ENCODE measurements at regions not wholly inside any gene's neighbourhood (a gene's known extent, or its start where the extent isn't known, plus 50 kb on each side); places are given as distances from the start of the nearest gene placed in this dataset.

GRCh38 chr2:225889452-225889851 lies 489.9 kb downstream of the NYAP2 start (continued):
- peak; percentile 89; the same call in 1 of the 2 replicates for TF ChIP-seq TEF (CRISPR knock-in tag; IDR thresholded peaks at IDR 0.05)
- TF ChIP-seq SP2 (CRISPR knock-in tag; IDR thresholded peaks at IDR 0.05), result no peak
- no peak for TF ChIP-seq TCF12 (IDR thresholded peaks at IDR 0.05)
- TF ChIP-seq TCF12 (CRISPR knock-in tag; IDR thresholded peaks at IDR 0.05), result no peak
- no peak for TF ChIP-seq ZNF674 (CRISPR knock-in tag; IDR thresholded peaks at IDR 0.05; ENCODE audit: low read depth)
- TF ChIP-seq UBTF (CRISPR knock-in tag; IDR thresholded peaks at IDR 0.05), result no peak
- TF ChIP-seq ATF1 (CRISPR knock-in tag; IDR thresholded peaks at IDR 0.05), result no peak
- TF ChIP-seq LCORL (IDR thresholded peaks at IDR 0.05), result 0 out of 2 replicates have a peak, but pooled peaks have one; percentile 16
- TF ChIP-seq LCORL (CRISPR knock-in tag; IDR thresholded peaks at IDR 0.05), result no peak
- peak; percentile 65 for TF ChIP-seq ATF3 (CRISPR knock-in tag; IDR thresholded peaks at IDR 0.05)
- 0 out of 2 replicates have a peak, but pooled peaks have one; percentile 26 for TF ChIP-seq ATF2 (CRISPR knock-in tag; IDR thresholded peaks at IDR 0.05)
- TF ChIP-seq ZNF317 (CRISPR knock-in tag; IDR thresholded peaks at IDR 0.05), result no peak
- TF ChIP-seq HOMEZ (CRISPR knock-in tag; IDR thresholded peaks at IDR 0.05; ENCODE audit: low read depth), result peak; percentile 78; the same call in 1 of the 2 replicates
- TF ChIP-seq ZFP62 (CRISPR knock-in tag; IDR thresholded peaks at IDR 0.05), result no peak
- TF ChIP-seq ZNF205 (CRISPR knock-in tag; IDR thresholded peaks at IDR 0.05), result no peak
- TF ChIP-seq ZNF713 (CRISPR knock-in tag; IDR thresholded peaks at IDR 0.05), result no peak
- peak; percentile 74; the same call in 1 of the 2 replicates for TF ChIP-seq ARID3A (IDR thresholded peaks at IDR 0.05; ENCODE audit: low read depth, low read length)
- no peak for TF ChIP-seq ZNF530 (CRISPR knock-in tag; IDR thresholded peaks at IDR 0.05; ENCODE audit: low read depth)
- peak; percentile 21 for TF ChIP-seq TEAD3 (CRISPR knock-in tag; optimal IDR thresholded peaks at IDR 0.05; ENCODE audit: borderline replicate concordance)
- peak; percentile 81 for TF ChIP-seq CTCF (CRISPR knock-in tag; IDR thresholded peaks at IDR 0.05)
- TF ChIP-seq EHMT2 (IDR thresholded peaks at IDR 0.05; ENCODE audit: borderline replicate concordance, low read depth, low read length), result 0 out of 2 replicates have a peak, but pooled peaks have one; percentile 51
- TF ChIP-seq KLF15 (CRISPR knock-in tag; IDR thresholded peaks at IDR 0.05; ENCODE audit: borderline replicate concordance), result no peak
